Panc1 (cell line): ENCODE measurements at regions not wholly inside any gene's neighbourhood (a gene's known extent, or its start where the extent isn't known, plus 50 kb on each side); places are given as distances from the start of the nearest gene placed in this dataset.

Experiments used
- CTCF ChIP-seq: fragments of 450-650 bp; IDR thresholded peaks from 2 replicates; pipeline ENCODE4 v1.5.1; 2017; ENCODE audit warnings: mild to moderate bottlenecking
- POLR2AphosphoS5 ChIP-seq: IDR thresholded peaks from 2 replicates; pipeline ENCODE4 v1.6.1; 2012; ENCODE audit warnings: mild to moderate bottlenecking, low read depth, low read length, moderate library complexity
- TCF7L2 ChIP-seq: IDR thresholded peaks from 2 replicates; pipeline ENCODE4 v1.6.1; 2011; ENCODE audit warnings: mild to moderate bottlenecking, low read depth, low read length, inconsistent platforms

- TF ChIP-seq CTCF (no peak), POLR2AphosphoS5 (no peak), TCF7L2 (no peak)
Observed at GRCh38 chr16:26747760-26748159, 319.0 kb upstream of the C16orf82 start.
